Thymus (tissue), 11 donors: ENCODE measurements at regions not wholly inside any gene's neighbourhood (a gene's known extent, or its start where the extent isn't known, plus 50 kb on each side); places are given as distances from the start of the nearest gene placed in this dataset.

Experiments
- DNase-seq, 9 donors: peaks; one replicate each; pipeline ENCODE4 v3.0.0-alpha.2; 2013; ENCODE audit warnings: low spot score in 9 of 9, low read depth in 6 of 9, missing footprints in 1 of 9
- H3K27ac ChIP-seq, 2 donors: one replicate each; pipeline ENCODE4 v1.5.1; 2013; ENCODE audit warnings: control low read depth in 1 of 2, low read depth in 1 of 2, low read length in 1 of 2, mild to moderate bottlenecking in 1 of 2, moderate library complexity in 1 of 2
- H3K27me3 ChIP-seq, 2 donors: one replicate each; pipeline ENCODE4 v1.5.1; 2013; ENCODE audit warnings: low read length in 1 of 2; ENCODE audit not compliant: control insufficient read depth in 2 of 2, insufficient read depth in 1 of 2
- H3K36me3 ChIP-seq, 2 donors: one replicate each; pipeline ENCODE4 v1.5.1; 2013; ENCODE audit warnings: low read length in 1 of 2, mild to moderate bottlenecking in 1 of 2, moderate library complexity in 1 of 2; ENCODE audit not compliant: control insufficient read depth in 2 of 2, insufficient read depth in 2 of 2
- H3K4me1 ChIP-seq, 2 donors: one replicate each; pipeline ENCODE4 v1.5.1; 2013; ENCODE audit warnings: low read length in 2 of 2; ENCODE audit not compliant: control insufficient read depth in 2 of 2, insufficient read depth in 2 of 2
- H3K4me3 ChIP-seq, 2 donors: one replicate each; pipeline ENCODE4 v1.5.1; 2013; ENCODE audit warnings: low read length in 2 of 2, control low read depth in 1 of 2, mild to moderate bottlenecking in 1 of 2
- H3K9me3 ChIP-seq, 2 donors: one replicate each; pipeline ENCODE4 v1.5.1; 2013; ENCODE audit warnings: low read length in 1 of 2, mild to moderate bottlenecking in 1 of 2; ENCODE audit not compliant: control insufficient read depth in 2 of 2, insufficient read depth in 1 of 2
- WGBS: extraction: QIAGEN DNeasy Blood & Tissue Kit; methylation state at CpG from one replicate; pipeline ENCODE4 v1.1.7; 2013; 5-methylcytosine and 5-hydroxymethylcytosine counted together
- donor health status: healthy.

GRCh38 chr7:138169441-138169851 lies 93.2 kb downstream of the AKR1D1 start:
- WGBS: 15% methylated on average over 3 of the region's 3 CpGs
- no peak overlapping the region for H3K4me3 ChIP-seq
- peaks cover 1 to 4% of the 10 kb centered on the region in 2 donors for H3K9me3 ChIP-seq
- DNase-seq: peak in 3 of 9 donors; percentile 18 to 48 (median 22)
- H3K36me3 ChIP-seq: no peaks in the 10 kb centered on the region
- H3K27ac ChIP-seq: no peak overlapping the region
- H3K4me1 ChIP-seq: peaks cover 12 to 21% of the 10 kb centered on the region in 2 donors
- H3K27me3 ChIP-seq: no peaks in the 10 kb centered on the region

- H3K27ac ChIP-seq: no peak overlapping the region
- peaks cover 12 to 21% of the 10 kb centered on the region in 2 donors for H3K4me1 ChIP-seq
- no peak overlapping the region for H3K4me3 ChIP-seq
- no peak for DNase-seq
- 95% methylated on average over 2 of the region's 2 CpGs for WGBS
- H3K9me3 ChIP-seq: no peaks in the 10 kb centered on the region
- no peaks in the 10 kb centered on the region for H3K36me3 ChIP-seq
- no peaks in the 10 kb centered on the region for H3K27me3 ChIP-seq
Measured at GRCh38 chr7:138170298-138170697, 94.0 kb downstream of the AKR1D1 start.

DNA sequence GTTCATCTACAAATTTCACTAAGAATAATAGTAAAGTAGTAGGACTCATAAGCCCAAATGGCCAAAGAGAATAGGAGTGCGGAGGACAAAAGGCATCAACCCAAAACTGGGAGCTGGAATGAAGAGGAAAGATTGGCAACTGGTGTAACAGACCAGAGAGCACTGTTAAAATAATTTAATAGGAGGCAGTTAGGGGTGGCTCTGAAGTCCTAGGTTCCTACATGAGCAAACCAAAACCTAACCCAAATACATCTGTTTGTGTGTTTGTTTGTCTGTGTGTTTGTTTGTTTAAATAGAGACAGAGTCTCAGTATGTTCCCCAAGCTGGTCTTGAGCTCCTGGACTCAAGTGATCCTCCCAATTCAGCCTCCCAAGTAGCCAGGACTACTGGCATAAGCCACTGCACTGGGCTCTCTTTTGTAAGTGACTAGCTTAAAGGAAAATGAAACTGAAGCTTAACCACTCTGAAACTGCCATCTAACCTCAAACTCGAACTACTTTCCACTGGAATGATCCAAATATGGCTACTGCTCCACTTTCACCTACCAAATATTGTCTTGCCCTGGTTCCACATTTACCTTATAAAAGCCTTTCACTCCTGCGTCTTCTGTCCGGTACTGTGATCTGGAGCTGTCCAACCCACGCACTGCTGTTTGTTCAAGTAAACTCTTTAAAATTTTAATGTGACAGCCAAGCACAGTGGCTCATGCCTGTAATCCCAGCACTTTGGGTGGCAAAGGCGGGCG lies 94.9 kb downstream of the AKR1D1 start:
- Histone ChIP-seq H3K9me3 (no peaks in the 10 kb centered on the region), H3K27ac (no peak overlapping the region), H3K4me3 (no peak overlapping the region), H3K36me3 (no peaks in the 10 kb centered on the region), H3K4me1 (peaks cover 12 to 21% of the 10 kb centered on the region in 2 donors), H3K27me3 (no peaks in the 10 kb centered on the region)
- WGBS: 85% methylated on average over 7 of the region's 7 CpGs
- peak in 1 of 9 donors; percentile 34 for DNase-seq

GRCh38 chr7:138173548-138173947 lies 97.3 kb downstream of the AKR1D1 start:
- 87% methylated on average over 3 of the region's 3 CpGs for WGBS
- peaks cover 12 to 21% of the 10 kb centered on the region in 2 donors for H3K4me1 ChIP-seq
- no peaks in the 10 kb centered on the region for H3K36me3 ChIP-seq
- H3K27ac ChIP-seq: no peak overlapping the region
- no peaks in the 10 kb centered on the region for H3K9me3 ChIP-seq
- H3K27me3 ChIP-seq: no peaks in the 10 kb centered on the region
- no peak overlapping the region for H3K4me3 ChIP-seq
- DNase-seq: peak in 3 of 9 donors; percentile 4 to 54 (median 9)

GRCh38 chr7:138176060-138176459 lies 99.8 kb downstream of the AKR1D1 start:
- Histone ChIP-seq H3K27ac (no peak overlapping the region), H3K4me1 (peaks cover 4 to 10% of the 10 kb centered on the region in 2 donors), H3K27me3 (no peaks in the 10 kb centered on the region), H3K4me3 (no peak overlapping the region), H3K9me3 (no peaks in the 10 kb centered on the region), H3K36me3 (no peaks in the 10 kb centered on the region)
- 96% methylated on average over 5 of the region's 5 CpGs for WGBS
- DNase-seq: no peak

DNA sequence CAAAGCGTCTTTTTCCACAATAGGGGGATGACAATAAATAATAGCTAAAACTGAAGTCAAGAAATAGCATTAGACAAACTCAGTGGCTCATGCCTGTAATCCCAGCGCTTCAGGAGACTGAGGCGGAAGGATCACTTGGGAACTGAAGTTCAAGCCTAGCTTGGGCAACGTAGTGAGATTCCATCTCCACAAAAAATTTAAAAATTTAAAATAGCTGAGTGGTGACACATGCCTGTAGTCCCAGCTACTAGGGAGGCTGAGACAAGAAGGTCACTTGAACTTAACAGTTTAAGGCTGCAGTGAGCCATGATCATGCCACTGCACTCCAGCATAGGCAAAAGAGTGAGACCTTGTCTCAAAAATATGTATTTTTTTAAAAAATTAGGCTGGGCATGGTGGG lies 107.9 kb downstream of the AKR1D1 start:
- H3K4me3 ChIP-seq: no peak overlapping the region
- no peaks in the 10 kb centered on the region for H3K4me1 ChIP-seq
- no peaks in the 10 kb centered on the region for H3K27me3 ChIP-seq
- WGBS: 96% methylated on average over 4 of the region's 4 CpGs
- no peaks in the 10 kb centered on the region for H3K36me3 ChIP-seq
- peaks cover 0 to 6% of the 10 kb centered on the region in 2 donors for H3K9me3 ChIP-seq
- no peak for DNase-seq
- H3K27ac ChIP-seq: no peak overlapping the region

- Histone ChIP-seq H3K4me3 (no peak overlapping the region), H3K27me3 (no peaks in the 10 kb centered on the region), H3K27ac (no peak overlapping the region), H3K36me3 (no peaks in the 10 kb centered on the region), H3K9me3 (peaks cover 0 to 6% of the 10 kb centered on the region in 2 donors), H3K4me1 (no peaks in the 10 kb centered on the region)
- WGBS: 93% methylated on average over 12 of the region's 12 CpGs
- no peak for DNase-seq
Measured at GRCh38 chr7:138185132-138185908, 109.1 kb downstream of the AKR1D1 start.

DNA sequence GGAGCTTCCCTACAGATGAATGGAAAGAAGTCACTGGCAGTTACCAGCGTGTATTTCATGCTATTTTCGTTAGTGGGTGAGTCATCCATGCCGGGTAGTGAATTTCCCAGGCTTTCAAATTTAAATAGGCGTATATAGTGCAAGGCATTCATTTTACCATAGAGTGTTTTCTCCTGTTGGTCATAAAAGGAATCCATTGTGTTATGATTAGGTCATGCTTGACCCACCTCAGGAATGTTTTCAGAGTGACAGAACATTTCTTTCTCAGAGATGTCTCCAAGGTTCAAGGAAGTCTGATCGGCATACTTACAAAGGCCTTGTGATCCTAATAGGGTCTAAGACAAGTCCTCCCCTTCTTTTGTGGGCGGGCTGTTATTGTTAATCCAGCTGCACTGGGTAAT lies 110.7 kb downstream of the AKR1D1 start:
- Histone ChIP-seq H3K27ac (no peak overlapping the region), H3K9me3 (peaks cover 0 to 6% of the 10 kb centered on the region in 2 donors)

GRCh38 chr7:138188290-138188858 lies 112.1 kb downstream of the AKR1D1 start:
- no peak overlapping the region for H3K4me3 ChIP-seq
- 73% methylated on average over 8 of the region's 8 CpGs for WGBS
- no peaks in the 10 kb centered on the region for H3K4me1 ChIP-seq
- no peak overlapping the region for H3K27ac ChIP-seq
- DNase-seq: no peak
- no peaks in the 10 kb centered on the region for H3K36me3 ChIP-seq
- H3K27me3 ChIP-seq: no peaks in the 10 kb centered on the region
- peaks cover 0 to 6% of the 10 kb centered on the region in 2 donors for H3K9me3 ChIP-seq

More for the DNA sequence above, 110.7 kb downstream of the AKR1D1 start:
- Histone ChIP-seq H3K27me3 (no peaks in the 10 kb centered on the region), H3K4me1 (no peaks in the 10 kb centered on the region), H3K36me3 (no peaks in the 10 kb centered on the region), H3K4me3 (no peak overlapping the region)
- 89% methylated on average over 6 of the region's 6 CpGs for WGBS
- no peak for DNase-seq
